WERI-Rb-1 (cell line): ENCODE measurements at regions not wholly inside any gene's neighbourhood (a gene's known extent, or its start where the extent isn't known, plus 50 kb on each side); places are given as distances from the start of the nearest gene placed in this dataset.

Experiments used
- DNase-seq: peaks from one replicate; pipeline ENCODE4 v3.0.0-alpha.2; 2020
- H3K27ac ChIP-seq: fragments of 250-450 bp; sonication (Bioruptor Pico); 2 replicates; pipeline ENCODE4 v1.5.1; 2020; ENCODE audit warnings: mild to moderate bottlenecking, moderate library complexity
- H3K27me3 ChIP-seq: fragments of 250-450 bp; sonication (Bioruptor Pico); 2 replicates; pipeline ENCODE4 v1.5.1; 2021; ENCODE audit warnings: mild to moderate bottlenecking, low read depth, moderate library complexity; ENCODE audit not compliant: insufficient read depth, severe bottlenecking
- H3K36me3 ChIP-seq: fragments of 250-450 bp; sonication (Bioruptor Pico); 2 replicates; pipeline ENCODE4 v1.5.1; 2020; ENCODE audit warnings: mild to moderate bottlenecking, moderate library complexity
- H3K4me3 ChIP-seq: 2 replicates; pipeline ENCODE4 v1.5.1; 2011; ENCODE audit warnings: low read depth, mild to moderate bottlenecking, control low read depth, low read length
- H3K9me3 ChIP-seq: fragments of 250-450 bp; sonication (Bioruptor Pico); 2 replicates; pipeline ENCODE4 v1.5.1; 2021; ENCODE audit warnings: mild to moderate bottlenecking, moderate library complexity; ENCODE audit not compliant: severe bottlenecking
- TF ChIP-seq, protein P1 (sequence below): IDR thresholded peaks from 2 replicates; pipeline ENCODE4 v1.5.1; 2011; ENCODE audit warnings: low read depth, mild to moderate bottlenecking, control low read depth, inconsistent platforms, low read length

DNA sequence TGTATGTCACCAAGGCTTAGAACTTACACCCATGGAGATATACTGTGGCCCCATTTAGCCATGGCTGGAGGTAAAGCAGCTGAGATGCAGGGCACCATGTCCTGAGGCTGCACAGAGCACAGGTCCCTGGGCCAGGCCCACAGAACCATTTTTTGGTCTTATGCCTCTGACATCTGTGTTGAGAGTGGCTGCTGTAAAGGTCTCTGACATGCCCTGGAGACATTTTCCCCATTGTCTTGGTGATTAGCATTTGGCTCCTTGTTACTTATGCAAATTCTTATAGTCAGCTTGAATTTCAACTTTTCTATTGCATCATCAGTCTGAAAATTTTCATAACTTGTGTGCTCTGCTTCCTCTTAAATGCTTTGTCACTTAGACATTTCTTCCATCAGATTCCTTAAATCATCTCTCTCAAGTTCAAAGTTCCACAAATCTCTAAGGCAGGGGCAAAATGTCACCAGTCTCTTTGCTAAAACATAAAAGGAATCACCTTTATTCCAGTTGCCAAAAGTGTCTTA is 701.3 kb downstream of the EPHA3 start:
- no peaks in the 10 kb centered on the region for H3K36me3 ChIP-seq
- H3K27me3 ChIP-seq, result no peaks in the 10 kb centered on the region
- TF ChIP-seq, protein P1, sequence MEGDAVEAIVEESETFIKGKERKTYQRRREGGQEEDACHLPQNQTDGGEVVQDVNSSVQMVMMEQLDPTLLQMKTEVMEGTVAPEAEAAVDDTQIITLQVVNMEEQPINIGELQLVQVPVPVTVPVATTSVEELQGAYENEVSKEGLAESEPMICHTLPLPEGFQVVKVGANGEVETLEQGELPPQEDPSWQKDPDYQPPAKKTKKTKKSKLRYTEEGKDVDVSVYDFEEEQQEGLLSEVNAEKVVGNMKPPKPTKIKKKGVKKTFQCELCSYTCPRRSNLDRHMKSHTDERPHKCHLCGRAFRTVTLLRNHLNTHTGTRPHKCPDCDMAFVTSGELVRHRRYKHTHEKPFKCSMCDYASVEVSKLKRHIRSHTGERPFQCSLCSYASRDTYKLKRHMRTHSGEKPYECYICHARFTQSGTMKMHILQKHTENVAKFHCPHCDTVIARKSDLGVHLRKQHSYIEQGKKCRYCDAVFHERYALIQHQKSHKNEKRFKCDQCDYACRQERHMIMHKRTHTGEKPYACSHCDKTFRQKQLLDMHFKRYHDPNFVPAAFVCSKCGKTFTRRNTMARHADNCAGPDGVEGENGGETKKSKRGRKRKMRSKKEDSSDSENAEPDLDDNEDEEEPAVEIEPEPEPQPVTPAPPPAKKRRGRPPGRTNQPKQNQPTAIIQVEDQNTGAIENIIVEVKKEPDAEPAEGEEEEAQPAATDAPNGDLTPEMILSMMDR, result no peak
- no peak overlapping the region for H3K27ac ChIP-seq
- no peaks in the 10 kb centered on the region for H3K9me3 ChIP-seq
- DNase-seq, result no peak
- no peak overlapping the region for H3K4me3 ChIP-seq

DNA sequence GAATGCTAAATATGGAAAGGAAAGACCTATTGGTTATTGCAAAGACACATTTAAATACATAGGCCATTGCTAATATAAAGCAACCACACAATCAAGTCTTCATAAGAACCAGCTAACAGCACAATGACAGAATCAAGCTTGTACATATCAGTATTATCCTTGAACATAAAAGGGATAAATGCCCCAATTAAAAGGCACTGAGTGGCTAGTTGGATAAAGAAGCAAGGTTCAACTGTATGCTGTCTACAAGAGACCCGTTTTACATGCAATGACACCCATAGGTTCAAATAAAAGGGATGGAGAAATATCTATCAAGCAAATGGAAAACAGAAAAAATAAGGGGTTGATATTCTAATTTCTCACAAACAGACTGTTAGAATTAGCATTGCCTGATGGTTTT is 706.1 kb downstream of the EPHA3 start:
- TF ChIP-seq, protein P1, result no peak
- Histone ChIP-seq H3K4me3 (no peak overlapping the region), H3K27ac (no peak overlapping the region), H3K36me3 (no peaks in the 10 kb centered on the region), H3K27me3 (no peaks in the 10 kb centered on the region), H3K9me3 (no peaks in the 10 kb centered on the region)
- DNase-seq, result no peak

DNA sequence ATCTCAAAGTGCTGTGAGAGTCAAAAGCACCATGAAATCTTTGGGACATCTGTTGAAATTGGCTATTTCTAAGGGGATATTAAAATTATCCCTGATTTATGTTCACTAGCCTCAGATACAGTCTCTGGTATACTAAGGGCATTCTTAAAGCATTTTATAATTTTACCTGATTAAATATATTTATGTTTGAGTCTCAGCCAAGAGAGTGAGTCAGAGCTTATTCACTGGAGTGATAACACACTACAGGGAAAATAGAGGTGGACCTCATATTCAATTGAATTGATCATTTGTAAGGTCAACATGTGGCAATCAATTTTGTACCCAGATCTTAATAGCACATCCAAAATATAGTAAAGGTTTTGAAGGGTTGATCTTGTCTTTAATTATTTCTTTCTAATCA is 733.6 kb downstream of the EPHA3 start:
- H3K36me3 ChIP-seq, result no peaks in the 10 kb centered on the region
- DNase-seq, result no peak
- H3K9me3 ChIP-seq, result no peaks in the 10 kb centered on the region
- H3K27me3 ChIP-seq, result no peaks in the 10 kb centered on the region
- no peak overlapping the region for H3K4me3 ChIP-seq
- no peak overlapping the region for H3K27ac ChIP-seq
- TF ChIP-seq, protein P1, result no peak

DNA sequence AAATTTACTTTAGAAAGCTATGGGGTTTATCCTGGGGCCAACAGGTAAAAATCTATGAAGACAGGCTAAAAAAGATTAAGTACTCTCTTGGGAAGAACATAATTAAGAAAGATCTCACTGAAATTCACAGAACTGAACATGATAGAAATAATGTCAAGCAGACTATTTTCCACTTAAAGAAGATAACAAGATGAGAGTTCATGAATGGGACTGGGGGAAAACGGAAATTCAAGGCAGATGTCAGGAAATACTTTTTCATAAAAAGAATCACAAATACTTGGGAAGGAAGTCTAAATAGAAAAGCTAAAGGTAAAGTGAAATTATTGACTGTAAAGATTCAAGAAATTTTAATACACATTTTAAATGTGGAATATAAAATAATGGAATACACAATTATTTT is 737.6 kb downstream of the EPHA3 start:
- Histone ChIP-seq H3K4me3 (no peak overlapping the region), H3K27me3 (no peaks in the 10 kb centered on the region), H3K27ac (no peak overlapping the region), H3K9me3 (no peaks in the 10 kb centered on the region), H3K36me3 (no peaks in the 10 kb centered on the region)
- DNase-seq, result no peak
- TF ChIP-seq, protein P1, result no peak

- Histone ChIP-seq H3K27me3 (no peaks in the 10 kb centered on the region), H3K4me3 (no peak overlapping the region), H3K9me3 (no peaks in the 10 kb centered on the region), H3K27ac (no peak overlapping the region), H3K36me3 (no peaks in the 10 kb centered on the region)
- TF ChIP-seq, protein P1, result no peak
- DNase-seq, result no peak
These were observed 740.5 kb downstream of the EPHA3 start for GRCh38 chr3:89847955-89848354.

DNA sequence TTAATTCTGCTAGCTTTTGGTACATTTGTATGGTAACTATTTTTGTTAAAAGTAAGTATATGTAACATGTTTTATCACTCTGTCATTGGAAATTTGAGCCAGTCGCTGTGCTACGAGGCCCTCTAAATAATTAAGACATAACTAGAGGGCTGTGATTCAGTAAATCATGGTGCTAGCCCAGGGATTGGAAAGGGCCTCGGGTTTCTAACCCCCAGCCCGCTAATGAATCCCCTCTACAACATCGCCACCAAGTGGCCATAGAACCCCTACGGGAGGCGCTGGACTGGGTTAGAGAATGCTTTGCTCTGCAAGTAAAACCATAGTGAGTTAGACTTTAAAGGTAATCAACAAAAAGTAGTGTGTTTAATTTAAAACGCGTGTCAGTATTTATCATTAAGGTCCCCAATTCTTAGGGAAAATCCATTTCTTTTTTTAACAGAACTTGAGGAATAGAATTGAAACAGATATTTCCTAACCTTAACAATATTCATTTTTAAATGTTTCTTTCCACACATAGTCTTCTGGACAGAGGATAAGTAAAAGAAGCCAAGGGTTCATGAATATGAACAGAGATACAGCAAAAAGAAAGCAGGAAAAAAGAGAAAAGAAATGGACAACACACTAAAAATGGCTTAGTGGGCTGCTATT is 744.7 kb downstream of the EPHA3 start:
- peak; percentile 82 for DNase-seq
- H3K27ac ChIP-seq, result no peak overlapping the region
- H3K36me3 ChIP-seq, result no peaks in the 10 kb centered on the region

More for the DNA sequence above, 744.7 kb downstream of the EPHA3 start:
- H3K27me3 ChIP-seq, result no peaks in the 10 kb centered on the region
- H3K9me3 ChIP-seq, result no peaks in the 10 kb centered on the region
- no peak overlapping the region for H3K4me3 ChIP-seq
- TF ChIP-seq, protein P1, result peak; percentile 64
